Tongue (tissue), 1 donor: ENCODE measurements at regions not wholly inside any gene's neighbourhood (a gene's known extent, or its start where the extent isn't known, plus 50 kb on each side); places are given as distances from the start of the nearest gene placed in this dataset.

ENCODE experiments used
- DNase-seq: peaks from one replicate; pipeline ENCODE4 v3.0.0-alpha.2; 2015

DNA sequence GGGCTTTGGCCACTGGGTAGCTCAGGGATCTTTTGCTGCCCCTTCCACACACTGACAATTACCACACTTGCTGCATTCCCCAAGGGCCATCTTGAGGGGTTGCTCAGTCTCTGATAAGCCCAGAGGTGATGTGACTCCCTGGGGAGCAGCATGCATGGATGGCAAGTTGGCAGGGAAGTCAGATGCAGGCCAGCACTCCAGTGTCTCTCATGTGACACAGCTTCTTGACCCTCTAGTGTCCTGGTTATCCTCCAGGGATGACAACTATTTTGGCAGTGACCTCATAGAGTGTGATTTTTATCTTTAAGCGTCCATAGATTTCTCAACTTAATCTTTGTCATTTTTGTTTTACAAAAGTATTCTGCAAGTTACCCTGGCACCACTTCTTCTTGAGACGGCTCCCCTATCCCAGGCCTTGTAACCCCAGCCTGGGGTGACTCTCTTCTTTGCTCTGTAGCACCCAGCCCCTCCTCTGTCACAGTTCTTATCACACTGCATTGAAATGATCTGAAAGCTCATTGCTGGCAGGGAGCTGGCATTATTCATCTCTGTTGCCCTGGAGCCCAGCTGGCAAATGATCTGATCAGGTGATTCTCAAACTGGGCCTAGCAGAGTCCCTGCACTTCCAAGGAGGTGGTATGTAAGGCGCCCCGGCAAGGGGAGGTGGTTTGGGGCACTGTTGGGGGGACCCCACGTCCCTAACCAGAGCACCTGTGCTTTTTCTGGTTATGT lies 72.6 kb downstream of the TENT5C start:
- DNase-seq = no peak

DNA sequence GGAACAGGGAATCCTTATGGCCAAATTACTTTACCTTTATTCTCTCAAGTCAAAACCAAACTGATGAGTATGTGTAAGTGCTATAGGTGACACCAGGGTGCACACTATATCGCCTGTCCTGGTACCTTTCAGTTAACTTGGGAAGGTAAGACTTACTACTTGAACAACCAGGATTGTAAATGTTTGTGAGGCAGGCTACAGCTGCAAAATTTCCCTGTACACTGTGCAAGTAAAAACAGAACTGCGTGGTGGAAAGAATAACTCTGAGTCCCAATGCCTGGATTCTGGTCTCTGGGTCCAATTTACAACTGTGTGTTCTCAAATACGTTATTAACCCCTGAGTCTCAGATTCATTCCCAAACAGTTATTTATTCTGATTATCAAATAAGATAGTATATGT lies 73.5 kb downstream of the TENT5C start:
- no peak for DNase-seq

- DNase-seq = no peak
Measured at GRCh38 chr1:117679868-117680267, 74.0 kb downstream of the TENT5C start.

DNA sequence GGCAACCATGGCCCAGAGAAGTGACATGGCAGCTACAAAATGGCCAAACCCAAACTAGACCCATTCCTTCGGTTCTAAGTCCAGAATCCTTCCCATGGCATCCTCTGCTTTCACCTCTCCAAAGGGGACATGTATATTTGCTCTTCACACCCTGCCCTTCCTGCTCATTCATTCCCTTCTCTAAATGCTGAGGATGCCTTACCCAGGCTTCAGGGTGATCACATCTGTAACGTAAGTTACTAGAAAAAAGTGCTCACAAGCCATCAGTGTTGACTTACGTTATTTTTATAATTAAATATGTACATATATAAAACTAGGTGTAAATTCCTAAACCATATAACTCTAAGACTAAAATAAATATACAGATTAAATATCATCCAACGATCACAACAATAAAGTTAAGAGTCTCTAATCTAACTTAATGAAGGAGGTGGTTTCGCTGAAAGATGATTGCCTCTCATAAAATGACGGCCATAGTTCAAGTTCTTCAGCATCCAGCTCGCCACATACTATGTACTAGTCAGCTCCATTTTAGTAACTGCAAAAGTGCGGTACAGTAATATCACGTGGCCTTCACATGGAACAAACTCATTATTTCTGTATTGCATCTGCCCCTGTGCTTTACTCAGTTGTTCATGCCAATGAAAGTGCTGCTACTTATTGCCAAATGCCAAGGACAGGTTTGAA lies 74.6 kb downstream of the TENT5C start:
- DNase-seq = no peak

GRCh38 chr1:117681093-117681900 lies 75.4 kb downstream of the TENT5C start:
- no peak for DNase-seq

DNA sequence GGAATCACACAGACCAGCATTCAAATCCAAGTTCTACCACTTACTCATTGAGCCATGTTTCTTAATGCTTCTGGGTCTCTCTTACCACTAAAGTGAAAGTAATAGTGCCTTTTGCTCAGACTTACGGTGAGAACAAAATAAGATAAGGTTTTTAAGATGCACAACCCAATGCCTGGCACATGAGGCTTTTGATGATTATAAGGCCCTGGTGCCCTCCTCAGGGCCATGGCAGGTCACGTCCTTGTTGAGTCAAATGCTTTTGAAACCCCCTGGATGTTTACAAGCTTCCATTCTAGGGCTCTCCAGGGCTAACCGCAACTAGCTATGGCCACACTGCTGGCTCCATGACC lies 76.0 kb downstream of the TENT5C start:
- DNase-seq = no peak

DNA sequence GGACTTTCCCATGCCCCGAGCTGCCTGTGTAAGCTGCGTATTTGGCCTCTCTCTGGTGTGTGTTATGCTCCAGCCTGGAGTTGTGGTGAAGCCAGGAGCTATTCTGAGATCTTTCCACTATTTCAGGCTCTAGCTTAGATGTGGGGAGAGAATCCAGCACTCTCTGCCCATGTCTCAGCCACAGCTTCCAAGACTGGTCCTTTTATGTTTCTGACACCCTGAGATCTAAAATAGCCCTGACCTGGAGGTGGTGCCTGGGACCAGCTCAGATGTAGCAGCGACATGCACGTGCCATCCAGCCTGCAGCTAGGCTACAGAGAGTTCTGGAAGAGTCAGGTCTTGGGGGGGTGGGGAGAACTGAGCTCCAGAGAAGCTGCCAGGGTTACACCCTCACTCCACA lies 76.5 kb downstream of the TENT5C start:
- DNase-seq = peak; percentile 52

- peak; percentile 65 for DNase-seq
Measured at GRCh38 chr1:117683571-117684285, 77.9 kb downstream of the TENT5C start.

- no peak for DNase-seq
Measured at GRCh38 chr1:117685936-117686806, 80.3 kb downstream of the TENT5C start.

- no peak for DNase-seq
Measured at GRCh38 chr1:117686907-117687306, 81.1 kb downstream of the TENT5C start.

DNA sequence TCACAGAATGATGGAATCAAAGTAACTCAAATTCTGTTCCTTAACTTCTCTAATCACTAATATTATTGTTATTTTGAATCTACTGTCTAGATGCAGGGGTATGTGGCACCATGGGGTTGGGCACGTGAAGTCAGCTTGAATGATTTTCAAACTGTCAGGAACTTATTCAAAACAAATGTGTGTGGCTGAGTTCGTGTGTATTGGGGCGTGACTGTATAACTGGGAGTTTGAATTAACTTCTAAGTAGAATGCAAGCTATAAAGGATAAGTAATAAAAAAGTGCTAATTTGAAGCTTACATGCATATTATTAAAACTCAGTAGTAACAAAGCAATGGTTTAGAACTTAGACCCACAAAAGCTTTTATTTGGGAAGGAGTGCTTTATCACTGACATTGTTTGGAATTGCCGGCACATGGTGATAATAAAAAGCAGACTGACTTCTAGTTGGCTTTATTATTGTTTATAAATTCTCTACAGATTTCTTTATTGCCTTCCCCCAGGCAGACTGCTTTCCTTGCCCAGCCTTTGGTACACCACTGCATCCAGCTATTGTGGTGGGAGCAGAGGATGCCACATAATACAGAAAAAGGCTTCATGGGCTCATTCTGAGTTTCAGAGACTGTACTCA lies 84.3 kb downstream of the TENT5C start:
- DNase-seq = no peak

- DNase-seq = no peak
Measured at GRCh38 chr1:117691942-117692341, 86.1 kb downstream of the TENT5C start.

DNA sequence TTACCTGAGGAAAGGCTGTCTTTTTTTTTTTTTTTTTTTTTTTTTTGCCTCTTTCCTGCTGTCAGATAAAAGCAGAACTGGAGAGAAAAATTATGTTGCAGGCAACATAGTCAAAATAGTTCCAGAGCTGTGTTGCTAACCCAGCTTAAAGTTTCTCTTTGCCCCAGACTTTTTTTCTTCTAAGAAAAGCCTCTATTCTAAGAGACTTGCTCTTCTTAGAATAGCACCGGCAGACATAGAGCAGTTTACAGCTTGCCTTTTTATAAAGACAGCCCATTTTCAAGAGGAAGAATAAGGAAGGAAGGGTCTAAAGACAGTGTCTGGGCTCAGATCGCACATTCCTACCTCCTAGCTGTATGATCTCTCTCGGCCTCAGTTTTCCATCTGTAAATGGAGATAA lies 88.7 kb downstream of the TENT5C start:
- no peak for DNase-seq

DNA sequence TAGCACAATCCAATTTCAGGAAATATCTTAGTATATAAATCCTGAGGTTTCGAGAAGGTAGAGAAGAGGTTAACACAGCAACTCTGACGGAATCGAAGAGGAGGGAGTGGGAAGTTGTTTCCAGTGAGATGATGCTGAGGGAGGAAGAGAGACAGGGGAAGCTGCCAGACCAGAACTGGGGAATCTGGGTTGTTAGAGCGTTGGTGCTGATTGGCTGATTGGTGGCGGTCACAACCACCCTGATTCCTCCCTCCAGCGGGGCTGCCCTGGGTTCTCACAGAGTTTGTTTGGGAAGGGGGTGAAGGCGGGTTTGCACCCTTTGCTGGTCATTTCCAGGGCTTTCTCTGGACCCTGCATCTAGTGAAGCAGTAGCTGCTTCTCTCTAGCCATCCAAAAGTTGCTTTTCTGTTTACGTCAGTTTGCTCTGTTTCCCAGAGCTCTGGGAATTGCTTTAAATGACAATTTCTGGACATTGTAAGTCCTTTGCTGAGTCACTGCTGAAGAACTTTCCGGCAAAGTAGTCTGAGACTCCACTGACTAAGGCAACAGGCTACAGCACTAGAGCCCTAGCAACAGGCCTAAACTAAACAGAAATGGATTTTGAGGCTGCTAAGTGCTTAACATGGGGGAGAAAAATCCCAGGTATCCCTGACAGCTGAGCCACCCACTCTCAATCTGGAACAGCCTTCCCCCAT lies 90.1 kb downstream of the TENT5C start:
- DNase-seq = peak; percentile 70

DNA sequence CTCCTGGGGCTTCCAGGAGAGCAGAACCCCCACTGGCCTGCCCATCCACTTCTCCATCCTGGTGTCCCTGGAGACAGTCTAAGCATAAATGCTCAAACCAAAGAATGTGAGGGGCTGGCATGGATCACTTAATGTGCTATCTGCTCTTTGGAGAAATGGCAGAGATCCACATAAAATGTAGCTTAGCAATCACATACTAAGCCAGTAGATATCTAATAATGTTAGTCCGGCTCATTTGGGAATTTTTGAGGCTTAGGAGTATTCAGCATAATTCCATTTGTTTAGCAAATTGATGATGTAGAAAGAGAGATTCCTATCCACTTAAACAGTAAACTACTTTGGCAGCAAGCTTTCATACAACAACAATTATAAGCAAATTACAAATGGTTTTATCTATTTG lies 90.7 kb downstream of the TENT5C start:
- DNase-seq = no peak

DNA sequence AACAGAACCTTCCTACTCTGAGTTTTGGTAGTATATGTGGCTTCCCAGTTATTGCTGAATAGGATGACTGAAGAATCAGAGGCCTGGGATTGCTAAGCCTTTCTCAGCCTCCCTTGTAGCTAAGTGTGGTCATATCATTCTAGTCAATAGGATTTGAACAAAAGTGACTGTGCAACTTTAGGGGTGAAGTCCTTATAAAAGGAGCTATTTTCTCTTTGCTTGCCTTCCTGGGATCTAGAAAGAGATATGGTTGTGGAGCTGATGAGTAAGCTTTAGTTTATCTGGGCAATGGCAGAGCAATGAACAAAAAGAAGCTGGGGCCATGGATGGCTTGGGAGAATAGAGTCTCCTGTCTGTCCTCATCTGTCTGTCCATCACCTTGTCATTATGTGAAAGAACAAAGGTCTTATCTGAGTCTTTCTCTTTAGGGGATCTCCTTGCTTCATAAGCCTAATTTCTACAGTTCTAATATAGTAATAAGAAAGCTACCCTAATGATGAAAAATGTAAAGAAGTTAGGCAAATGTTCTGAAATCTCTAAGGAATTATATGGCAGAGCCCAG lies 91.5 kb downstream of the TENT5C start:
- no peak for DNase-seq

DNA sequence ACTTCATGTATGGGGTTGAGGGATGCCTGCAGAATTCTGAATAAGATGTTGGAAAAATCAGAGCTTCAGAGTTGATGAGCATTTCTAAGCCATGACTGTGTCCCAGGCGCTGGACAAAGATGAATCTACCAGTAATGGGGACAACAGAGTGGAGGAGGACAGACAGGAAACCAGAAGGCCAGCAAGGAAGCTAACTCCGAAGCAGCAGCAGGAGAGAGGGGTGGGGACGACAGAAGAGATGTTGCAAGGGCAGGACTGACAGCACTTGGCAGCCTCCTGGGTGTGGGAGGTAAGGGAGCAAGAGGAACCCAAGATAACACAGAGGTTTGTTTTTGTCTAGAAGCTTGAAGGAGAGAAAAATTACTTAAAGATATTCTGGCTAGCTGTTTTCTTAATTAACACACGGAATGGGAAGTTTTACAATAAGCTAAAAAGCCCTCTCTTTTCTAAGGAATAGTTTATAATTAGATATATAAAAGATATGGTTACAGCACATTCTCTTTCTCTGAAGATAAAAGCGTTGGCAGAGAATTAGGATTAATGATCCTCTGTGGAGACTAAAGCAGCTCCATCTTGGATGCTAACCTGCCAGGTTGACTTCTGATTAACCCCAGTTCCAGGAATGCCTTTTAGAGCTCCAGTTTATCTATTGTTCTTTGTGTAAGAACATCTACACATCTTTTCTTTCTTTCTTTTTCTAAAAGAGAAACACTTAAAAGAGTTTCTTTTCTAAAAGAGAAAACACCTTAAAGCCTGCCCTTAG lies 92.7 kb downstream of the TENT5C start:
- no peak for DNase-seq

GRCh38 chr1:117699953-117700352 lies 94.1 kb downstream of the TENT5C start:
- DNase-seq = no peak

DNA sequence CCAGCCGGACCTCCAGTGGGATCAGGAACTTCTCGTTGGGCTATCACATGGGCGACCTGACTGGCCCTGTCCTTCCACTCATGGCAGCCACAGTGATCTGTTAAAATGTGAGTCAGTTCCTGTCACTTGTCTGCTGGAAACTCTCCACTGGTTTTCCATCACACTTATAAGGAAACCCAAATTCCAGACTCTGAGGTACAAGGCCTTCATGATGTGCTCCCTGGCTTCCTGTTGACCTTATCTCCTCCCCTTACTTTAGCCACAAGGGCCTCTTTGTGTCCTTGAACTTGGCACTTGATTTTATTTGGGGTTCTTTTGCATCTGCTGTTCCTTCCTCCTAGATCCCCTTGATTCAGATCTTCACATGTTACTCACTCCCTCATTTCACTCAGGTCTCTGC lies 96.8 kb downstream of the TENT5C start:
- DNase-seq = no peak
